Neural cell (in vitro differentiated cells): ENCODE measurements at regions not wholly inside any gene's neighbourhood (a gene's known extent, or its start where the extent isn't known, plus 50 kb on each side); places are given as distances from the start of the nearest gene placed in this dataset.

Source experiments
- H2AFZ ChIP-seq: fragments of 200-600, 300-800 bp; sonication (generic), shearing (Covaris generic); 2 replicates; pipeline ENCODE4 v1.6.0; 2014; ENCODE audit warnings: low read depth, mild to moderate bottlenecking, antibody characterized with exemption, low read length, moderate library complexity
- H3F3A ChIP-seq: fragments of 200-600 bp; shearing (Covaris generic); 2 replicates; pipeline ENCODE4 v1.6.1; 2016; ENCODE audit warnings: mild to moderate bottlenecking, moderate library complexity, mixed read lengths, antibody characterized with exemption, low read length; ENCODE audit not compliant: insufficient read depth, poor library complexity, severe bottlenecking
- H3K27ac ChIP-seq: fragments of 200-600, 300-800 bp; sonication (generic), shearing (Covaris generic); 2 replicates; pipeline ENCODE4 v1.5.1; 2014; ENCODE audit warnings: mild to moderate bottlenecking, low read length, moderate library complexity
- H3K27me3 ChIP-seq: fragments of 300-800, 200-600 bp; sonication (generic), shearing (Covaris generic); 2 replicates; pipeline ENCODE4 v1.6.0; 2014; ENCODE audit warnings: mild to moderate bottlenecking, low read depth, low read length, moderate library complexity; ENCODE audit not compliant: insufficient read depth
- H3K36me3 ChIP-seq: fragments of 300-800, 200-600 bp; sonication (generic), shearing (Covaris generic); 2 replicates; pipeline ENCODE4 v1.5.1; 2014; ENCODE audit warnings: mild to moderate bottlenecking, antibody characterized with exemption, low read length, moderate library complexity; ENCODE audit not compliant: insufficient read depth
- H3K4me2 ChIP-seq: fragments of 300-800, 200-600 bp; sonication (generic), shearing (Covaris generic); 2 replicates; pipeline ENCODE4 v1.6.0; 2014; ENCODE audit warnings: mild to moderate bottlenecking, low read length
- H3K4me3 ChIP-seq: fragments of 300-800, 200-600 bp; sonication (generic), shearing (Covaris generic); 2 replicates; pipeline ENCODE4 v1.5.1; 2014; ENCODE audit warnings: mild to moderate bottlenecking, low read length, moderate library complexity
- H3K79me2 ChIP-seq: fragments of 200-600 bp; shearing (Covaris generic); replicated peaks from 2 replicates; pipeline ENCODE4 v1.6.0; 2014; ENCODE audit warnings: mild to moderate bottlenecking, low read length, moderate library complexity; ENCODE audit not compliant: insufficient read depth
- H3K9ac ChIP-seq: fragments of 300-800, 200-600 bp; sonication (generic), shearing (Covaris generic); 2 replicates; pipeline ENCODE4 v1.6.1; 2016; ENCODE audit warnings: mild to moderate bottlenecking, low read length, mixed read lengths
- H3K9me2 ChIP-seq: fragments of 200-600 bp; shearing (Covaris generic); 2 replicates; pipeline ENCODE4 v1.6.1; 2016; ENCODE audit warnings: mild to moderate bottlenecking, low read length, mixed read lengths; ENCODE audit not compliant: insufficient read depth
- H3K9me3 ChIP-seq: fragments of 200-600, 300-800 bp; sonication (generic), shearing (Covaris generic); 2 replicates; pipeline ENCODE4 v1.6.1; 2016; ENCODE audit warnings: mild to moderate bottlenecking, mixed run types, low read length, moderate library complexity, mixed read lengths
- H4K20me1 ChIP-seq: fragments of 200-600 bp; shearing (Covaris generic); 2 replicates; pipeline ENCODE4 v1.6.1; 2016; ENCODE audit warnings: mild to moderate bottlenecking, mixed run types; ENCODE audit not compliant: insufficient read depth
- CTCF ChIP-seq: fragments of 450-650 bp; IDR thresholded peaks from 2 replicates; pipeline ENCODE4 v1.5.1; 2014; ENCODE audit warnings: antibody characterized with exemption, mild to moderate bottlenecking, moderate library complexity; ENCODE audit not compliant: poor library complexity, severe bottlenecking
- EP300 ChIP-seq: fragments of 450-650 bp; conservative IDR thresholded peaks from 2 replicates; pipeline ENCODE4 v1.6.1; 2014; ENCODE audit warnings: antibody characterized with exemption, mild to moderate bottlenecking, moderate library complexity; ENCODE audit not compliant: poor library complexity, severe bottlenecking
- EZH2 ChIP-seq: fragments of 200-600, 300-800 bp; shearing (Covaris generic), sonication (generic); IDR thresholded peaks from 2 replicates; pipeline ENCODE4 v1.6.1; 2014; ENCODE audit warnings: antibody characterized with exemption, low read length, borderline replicate concordance, mild to moderate bottlenecking; ENCODE audit not compliant: insufficient read depth, poor library complexity, severe bottlenecking
- MXI1 ChIP-seq: fragments of 450-650 bp; conservative IDR thresholded peaks from 2 replicates; pipeline ENCODE4 v1.6.1; 2014; ENCODE audit warnings: antibody characterized with exemption, mild to moderate bottlenecking; ENCODE audit not compliant: poor library complexity, severe bottlenecking
- POLR2AphosphoS5 ChIP-seq: IDR thresholded peaks from 2 replicates; pipeline ENCODE4 v1.6.1; 2012
- RAD21 ChIP-seq: fragments of 450-650 bp; conservative IDR thresholded peaks from 2 replicates; pipeline ENCODE4 v1.6.1; 2014; ENCODE audit warnings: antibody characterized with exemption, mild to moderate bottlenecking, moderate library complexity
- REST ChIP-seq: IDR thresholded peaks from 2 replicates; pipeline ENCODE4 v1.6.1; 2012; ENCODE audit warnings: borderline replicate concordance
- SMC3 ChIP-seq: fragments of 450-650 bp; conservative IDR thresholded peaks from 2 replicates; pipeline ENCODE4 v1.6.1; 2014; ENCODE audit warnings: antibody characterized with exemption, mild to moderate bottlenecking, moderate library complexity; ENCODE audit not compliant: poor library complexity
- TAF1 ChIP-seq: IDR thresholded peaks from 2 replicates; pipeline ENCODE4 v1.6.1; 2012; ENCODE audit warnings: low read depth

- H3K9me3 ChIP-seq, result no peaks in the 10 kb centered on the region
- no peaks in the 10 kb centered on the region for H3F3A ChIP-seq
- H3K9ac ChIP-seq, result no peak overlapping the region
- H4K20me1 ChIP-seq, result no peaks in the 10 kb centered on the region
- H3K4me2 ChIP-seq, result no peak overlapping the region
- no peak overlapping the region for H2AFZ ChIP-seq
- TF ChIP-seq POLR2AphosphoS5 (no peak), RAD21 (no peak), MXI1 (no peak), REST (no peak), EP300 (no peak), TAF1 (no peak), CTCF (no peak), EZH2 (no peak)
- H3K4me3 ChIP-seq, result no peak overlapping the region
- H3K9me2 ChIP-seq, result no peaks in the 10 kb centered on the region
- H3K27me3 ChIP-seq, result no peaks in the 10 kb centered on the region
- no peaks in the 10 kb centered on the region for H3K79me2 ChIP-seq
- no peak overlapping the region for H3K27ac ChIP-seq
- H3K36me3 ChIP-seq, result no peaks in the 10 kb centered on the region
These were observed 121.1 kb downstream of the IRS2 start for GRCh38 chr13:109665240-109665639.

GRCh38 chr13:109657395-109657794 lies 129.0 kb downstream of the IRS2 start:
- H3K4me2 ChIP-seq, result no peak overlapping the region
- TF ChIP-seq MXI1 (no peak), SMC3 (no peak), CTCF (no peak), RAD21 (no peak), EP300 (no peak), POLR2AphosphoS5 (no peak), REST (no peak)

More at GRCh38 chr13:109657395-109657794, 129.0 kb downstream of the IRS2 start:
- no peak overlapping the region for H2AFZ ChIP-seq
- no peaks in the 10 kb centered on the region for H3K9me2 ChIP-seq
- no peaks in the 10 kb centered on the region for H3K79me2 ChIP-seq
- H3K9ac ChIP-seq, result no peak overlapping the region
- no peaks in the 10 kb centered on the region for H3K36me3 ChIP-seq
- H3K4me3 ChIP-seq, result no peak overlapping the region
- H3F3A ChIP-seq, result no peaks in the 10 kb centered on the region
- H3K27me3 ChIP-seq, result no peaks in the 10 kb centered on the region
- no peaks in the 10 kb centered on the region for H4K20me1 ChIP-seq
- no peaks in the 10 kb centered on the region for H3K9me3 ChIP-seq
- H3K27ac ChIP-seq, result no peak overlapping the region
